K562 (cell line): ENCODE measurements at regions not wholly inside any gene's neighbourhood (a gene's known extent, or its start where the extent isn't known, plus 50 kb on each side); places are given as distances from the start of the nearest gene placed in this dataset.

Experiments
- HCFC1 ChIP-seq: IDR thresholded peaks from 2 replicates; pipeline ENCODE4 v1.6.1; 2012; ENCODE audit warnings: low read depth, low read length, improper control_type of control experiment
- RFX5 ChIP-seq: IDR thresholded peaks from 2 replicates; pipeline ENCODE4 v1.6.1; 2011; ENCODE audit warnings: low read depth, mild to moderate bottlenecking, improper control_type of control experiment, low read length
- TARDBP ChIP-seq: fragments of 450-650 bp; IDR thresholded peaks from 2 replicates; pipeline ENCODE4 v1.6.1; 2016
- ZNF354B ChIP-seq: fragments of 250-450 bp; sonication (Bioruptor Pico); IDR thresholded peaks from 2 replicates; pipeline ENCODE4 v1.4.0; 2020
- ZNF561 ChIP-seq: fragments of 450-650 bp; formaldehyde crosslinking; conservative IDR thresholded peaks from 2 replicates; pipeline ENCODE4 v1.4.0; 2020; ENCODE audit warnings: mild to moderate bottlenecking, moderate library complexity
- TF ChIP-seq, protein P1 (sequence below): fragments of 450-650 bp; formaldehyde crosslinking; IDR thresholded peaks from 2 replicates; pipeline ENCODE4 v1.4.0; 2020; ENCODE audit warnings: mild to moderate bottlenecking, moderate library complexity
- TF ChIP-seq, protein P2 (sequence below): IDR thresholded peaks from 3 replicates; pipeline ENCODE4 v1.6.1; 2011; ENCODE audit warnings: borderline replicate concordance, mild to moderate bottlenecking; ENCODE audit not compliant: insufficient read length, insufficient read depth
- TF ChIP-seq, protein P3 (sequence below), 2 experiments: fragments of 450-650 bp; formaldehyde crosslinking in 1 of 2; IDR thresholded peaks; 2 replicates each; pipeline versions ENCODE4 v1.4.0 to v1.6.1; 2014 to 2020; ENCODE audit warnings: mild to moderate bottlenecking in 2 of 2, borderline replicate concordance in 1 of 2, low read depth in 1 of 2

DNA sequence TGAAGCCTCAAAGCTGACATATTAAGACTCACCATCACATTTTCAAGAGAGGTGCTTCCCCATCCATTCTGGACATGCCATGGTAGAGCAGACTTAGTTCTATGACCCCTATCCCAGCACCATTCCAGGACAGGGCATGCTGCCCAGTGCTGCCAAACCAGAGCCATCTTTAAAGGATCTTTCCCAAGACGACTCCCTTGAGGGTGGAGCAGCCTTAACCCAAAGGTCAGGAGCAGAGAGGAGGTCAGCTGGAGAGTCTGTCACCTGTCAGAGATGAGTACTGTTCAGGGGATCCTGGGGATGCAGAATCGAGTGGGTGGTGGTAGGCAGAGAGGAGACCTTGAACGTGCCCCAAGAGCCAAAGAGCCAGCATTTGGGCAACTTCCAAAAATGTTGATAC lies 459.8 kb downstream of the STK39 start:
- TF ChIP-seq, protein P1, sequence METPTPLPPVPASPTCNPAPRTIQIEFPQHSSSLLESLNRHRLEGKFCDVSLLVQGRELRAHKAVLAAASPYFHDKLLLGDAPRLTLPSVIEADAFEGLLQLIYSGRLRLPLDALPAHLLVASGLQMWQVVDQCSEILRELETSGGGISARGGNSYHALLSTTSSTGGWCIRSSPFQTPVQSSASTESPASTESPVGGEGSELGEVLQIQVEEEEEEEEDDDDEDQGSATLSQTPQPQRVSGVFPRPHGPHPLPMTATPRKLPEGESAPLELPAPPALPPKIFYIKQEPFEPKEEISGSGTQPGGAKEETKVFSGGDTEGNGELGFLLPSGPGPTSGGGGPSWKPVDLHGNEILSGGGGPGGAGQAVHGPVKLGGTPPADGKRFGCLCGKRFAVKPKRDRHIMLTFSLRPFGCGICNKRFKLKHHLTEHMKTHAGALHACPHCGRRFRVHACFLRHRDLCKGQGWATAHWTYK (CRISPR knock-in tag), result no peak
- TF ChIP-seq TARDBP (no peak), RFX5 (no peak), ZNF561 (CRISPR knock-in tag) (no peak), HCFC1 (no peak), ZNF354B (CRISPR knock-in tag) (no peak)
- TF ChIP-seq, protein P2, sequence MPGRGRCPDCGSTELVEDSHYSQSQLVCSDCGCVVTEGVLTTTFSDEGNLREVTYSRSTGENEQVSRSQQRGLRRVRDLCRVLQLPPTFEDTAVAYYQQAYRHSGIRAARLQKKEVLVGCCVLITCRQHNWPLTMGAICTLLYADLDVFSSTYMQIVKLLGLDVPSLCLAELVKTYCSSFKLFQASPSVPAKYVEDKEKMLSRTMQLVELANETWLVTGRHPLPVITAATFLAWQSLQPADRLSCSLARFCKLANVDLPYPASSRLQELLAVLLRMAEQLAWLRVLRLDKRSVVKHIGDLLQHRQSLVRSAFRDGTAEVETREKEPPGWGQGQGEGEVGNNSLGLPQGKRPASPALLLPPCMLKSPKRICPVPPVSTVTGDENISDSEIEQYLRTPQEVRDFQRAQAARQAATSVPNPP, result no peak
- TF ChIP-seq, protein P3, sequence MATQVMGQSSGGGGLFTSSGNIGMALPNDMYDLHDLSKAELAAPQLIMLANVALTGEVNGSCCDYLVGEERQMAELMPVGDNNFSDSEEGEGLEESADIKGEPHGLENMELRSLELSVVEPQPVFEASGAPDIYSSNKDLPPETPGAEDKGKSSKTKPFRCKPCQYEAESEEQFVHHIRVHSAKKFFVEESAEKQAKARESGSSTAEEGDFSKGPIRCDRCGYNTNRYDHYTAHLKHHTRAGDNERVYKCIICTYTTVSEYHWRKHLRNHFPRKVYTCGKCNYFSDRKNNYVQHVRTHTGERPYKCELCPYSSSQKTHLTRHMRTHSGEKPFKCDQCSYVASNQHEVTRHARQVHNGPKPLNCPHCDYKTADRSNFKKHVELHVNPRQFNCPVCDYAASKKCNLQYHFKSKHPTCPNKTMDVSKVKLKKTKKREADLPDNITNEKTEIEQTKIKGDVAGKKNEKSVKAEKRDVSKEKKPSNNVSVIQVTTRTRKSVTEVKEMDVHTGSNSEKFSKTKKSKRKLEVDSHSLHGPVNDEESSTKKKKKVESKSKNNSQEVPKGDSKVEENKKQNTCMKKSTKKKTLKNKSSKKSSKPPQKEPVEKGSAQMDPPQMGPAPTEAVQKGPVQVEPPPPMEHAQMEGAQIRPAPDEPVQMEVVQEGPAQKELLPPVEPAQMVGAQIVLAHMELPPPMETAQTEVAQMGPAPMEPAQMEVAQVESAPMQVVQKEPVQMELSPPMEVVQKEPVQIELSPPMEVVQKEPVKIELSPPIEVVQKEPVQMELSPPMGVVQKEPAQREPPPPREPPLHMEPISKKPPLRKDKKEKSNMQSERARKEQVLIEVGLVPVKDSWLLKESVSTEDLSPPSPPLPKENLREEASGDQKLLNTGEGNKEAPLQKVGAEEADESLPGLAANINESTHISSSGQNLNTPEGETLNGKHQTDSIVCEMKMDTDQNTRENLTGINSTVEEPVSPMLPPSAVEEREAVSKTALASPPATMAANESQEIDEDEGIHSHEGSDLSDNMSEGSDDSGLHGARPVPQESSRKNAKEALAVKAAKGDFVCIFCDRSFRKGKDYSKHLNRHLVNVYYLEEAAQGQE (IDR thresholded peaks at IDR 0.05; ENCODE audit: borderline replicate concordance), result no peak
- TF ChIP-seq, protein P3 (CRISPR knock-in tag; IDR thresholded peaks at IDR 0.05; ENCODE audit: low read depth), result no peak
